Central memory CD8-positive, alpha-beta T cell (primary cell): ENCODE measurements at regions not wholly inside any gene's neighbourhood (a gene's known extent, or its start where the extent isn't known, plus 50 kb on each side); places are given as distances from the start of the nearest gene placed in this dataset.
"Not testable (repeated sequence)": the region's sequence is repeated elsewhere in the genome, so short reads cannot be mapped to it uniquely, and the experiment has no call there.

ENCODE experiments used
- ATAC-seq: fragments of 150-1000 bp; cut with Tn5 transposase; replicated peaks from 2 replicates; pipeline ENCODE4 v1.10.0; 2022; ENCODE audit warnings: mild to moderate bottlenecking, moderate FRiP score, moderate number of reproducible peaks; ENCODE audit not compliant: poor library complexity, severe bottlenecking; ENCODE audit errors: extremely low read depth
- DNase-seq, 2 donors: peaks; one replicate each; pipeline ENCODE4 v3.0.0; 2021; ENCODE audit warnings: low spot score in 2 of 2
- H3K27ac Mint-ChIP-seq: one replicate; pipeline ENCODE4 v1.8.0; 2022; ENCODE audit warnings: low read depth, mild to moderate bottlenecking, moderate library complexity, mixed read lengths
- H3K27me3 Mint-ChIP-seq: one replicate; pipeline ENCODE4 v1.8.0; 2022; ENCODE audit warnings: mixed read lengths
- H3K36me3 Mint-ChIP-seq: one replicate; pipeline ENCODE4 v1.8.0; 2022; ENCODE audit warnings: mild to moderate bottlenecking, moderate library complexity, mixed read lengths; ENCODE audit not compliant: insufficient read depth
- H3K4me1 Mint-ChIP-seq: one replicate; pipeline ENCODE4 v1.8.0; 2022; ENCODE audit warnings: mixed read lengths
- H3K4me3 Mint-ChIP-seq: one replicate; pipeline ENCODE4 v1.8.0; 2022; ENCODE audit warnings: mild to moderate bottlenecking, moderate library complexity, mixed read lengths
- H3K9me3 Mint-ChIP-seq: one replicate; pipeline ENCODE4 v1.8.0; 2022; ENCODE audit warnings: mixed read lengths

- DNase-seq = no peak
- peaks cover 2% of the 10 kb centered on the region for H3K36me3 Mint-ChIP-seq
- no peak overlapping the region for H3K27ac Mint-ChIP-seq
- ATAC-seq = no peak
- H3K9me3 Mint-ChIP-seq = peaks cover 10% of the 10 kb centered on the region
- no peaks in the 10 kb centered on the region for H3K4me1 Mint-ChIP-seq
- no peaks in the 10 kb centered on the region for H3K27me3 Mint-ChIP-seq
- no peak overlapping the region for H3K4me3 Mint-ChIP-seq
These were observed 479.2 kb downstream of the RPS29 start for GRCh38 chr14:49106741-49107667.

GRCh38 chr14:49105956-49106355 lies 480.2 kb downstream of the RPS29 start:
- no peak for ATAC-seq
- peaks cover 6% of the 10 kb centered on the region for H3K9me3 Mint-ChIP-seq
- H3K4me3 Mint-ChIP-seq = no peak overlapping the region
- no peak for DNase-seq
- no peaks in the 10 kb centered on the region for H3K27me3 Mint-ChIP-seq
- H3K27ac Mint-ChIP-seq = no peak overlapping the region
- H3K36me3 Mint-ChIP-seq = peaks cover 2% of the 10 kb centered on the region
- no peaks in the 10 kb centered on the region for H3K4me1 Mint-ChIP-seq

- Mint-ChIP-seq H3K36me3 (peaks cover 2% of the 10 kb centered on the region), H3K27me3 (no peaks in the 10 kb centered on the region), H3K4me3 (no peak overlapping the region), H3K9me3 (peaks cover 6% of the 10 kb centered on the region), H3K4me1 (no peaks in the 10 kb centered on the region), H3K27ac (no peak overlapping the region)
- ATAC-seq (no peak), DNase-seq (no peak)
These were observed 480.7 kb downstream of the RPS29 start for GRCh38 chr14:49105512-49105911.

- Mint-ChIP-seq H3K4me1 (no peaks in the 10 kb centered on the region), H3K4me3 (no peak overlapping the region), H3K27ac (no peak overlapping the region), H3K9me3 (no peaks in the 10 kb centered on the region), H3K36me3 (no peaks in the 10 kb centered on the region), H3K27me3 (no peaks in the 10 kb centered on the region)
- no peak for ATAC-seq
- no peak for DNase-seq
These were observed 493.8 kb downstream of the RPS29 start for GRCh38 chr14:49092345-49092744.

- Mint-ChIP-seq H3K4me3 (no peak overlapping the region), H3K36me3 (no peaks in the 10 kb centered on the region), H3K27me3 (no peaks in the 10 kb centered on the region), H3K9me3 (no peaks in the 10 kb centered on the region), H3K4me1 (no peaks in the 10 kb centered on the region), H3K27ac (no peak overlapping the region)
- ATAC-seq (no peak), DNase-seq (no peak)
These were observed 497.1 kb downstream of the RPS29 start for GRCh38 chr14:49089107-49089506.

GRCh38 chr14:49073292-49073691 lies 512.9 kb downstream of the RPS29 start:
- not testable (repeated sequence) for DNase-seq, H3K36me3 Mint-ChIP-seq, H3K27ac Mint-ChIP-seq, H3K4me3 Mint-ChIP-seq, ATAC-seq, H3K4me1 Mint-ChIP-seq, H3K27me3 Mint-ChIP-seq
- peaks cover 12% of the 10 kb centered on the region for H3K9me3 Mint-ChIP-seq

- H3K27ac Mint-ChIP-seq = no peak overlapping the region
- H3K27me3 Mint-ChIP-seq = no peaks in the 10 kb centered on the region
- peaks cover 11% of the 10 kb centered on the region for H3K9me3 Mint-ChIP-seq
These were observed 527.7 kb downstream of the RPS29 start for GRCh38 chr14:49058511-49058910.

GRCh38 chr14:49057838-49058510 lies 528.2 kb downstream of the RPS29 start:
- H3K36me3 Mint-ChIP-seq = no peaks in the 10 kb centered on the region
- H3K27ac Mint-ChIP-seq = no peak overlapping the region
- no peak for ATAC-seq
- H3K27me3 Mint-ChIP-seq = no peaks in the 10 kb centered on the region
- H3K9me3 Mint-ChIP-seq = peaks cover 8% of the 10 kb centered on the region
- H3K4me3 Mint-ChIP-seq = no peak overlapping the region
- DNase-seq = no peak
- no peaks in the 10 kb centered on the region for H3K4me1 Mint-ChIP-seq

More at GRCh38 chr14:49058511-49058910, 527.7 kb downstream of the RPS29 start:
- H3K4me1 Mint-ChIP-seq = no peaks in the 10 kb centered on the region
- no peak overlapping the region for H3K4me3 Mint-ChIP-seq
- ATAC-seq (no peak), DNase-seq (no peak)
- H3K36me3 Mint-ChIP-seq = no peaks in the 10 kb centered on the region

- Mint-ChIP-seq H3K9me3 (peaks cover 5% of the 10 kb centered on the region), H3K27ac (no peak overlapping the region), H3K4me3 (no peak overlapping the region), H3K36me3 (no peaks in the 10 kb centered on the region), H3K4me1 (no peaks in the 10 kb centered on the region), H3K27me3 (no peaks in the 10 kb centered on the region)
- DNase-seq (no peak), ATAC-seq (no peak)
These were observed 530.2 kb downstream of the RPS29 start for GRCh38 chr14:49056021-49056420.

GRCh38 chr14:49052521-49052920 lies 533.7 kb downstream of the RPS29 start:
- DNase-seq (no peak), ATAC-seq (no peak)
- no peaks in the 10 kb centered on the region for H3K4me1 Mint-ChIP-seq
- peaks cover 12% of the 10 kb centered on the region for H3K9me3 Mint-ChIP-seq
- peaks cover 2% of the 10 kb centered on the region for H3K36me3 Mint-ChIP-seq
- H3K4me3 Mint-ChIP-seq = no peak overlapping the region
- no peaks in the 10 kb centered on the region for H3K27me3 Mint-ChIP-seq
- no peak overlapping the region for H3K27ac Mint-ChIP-seq

- Mint-ChIP-seq H3K27me3 (no peaks in the 10 kb centered on the region), H3K4me3 (no peak overlapping the region), H3K4me1 (no peaks in the 10 kb centered on the region), H3K9me3 (peaks cover 8% of the 10 kb centered on the region), H3K36me3 (peaks cover 2% of the 10 kb centered on the region), H3K27ac (no peak overlapping the region)
- ATAC-seq (no peak), DNase-seq (no peak)
These were observed 534.7 kb downstream of the RPS29 start for GRCh38 chr14:49051328-49052060.

GRCh38 chr14:49050822-49051221 lies 535.4 kb downstream of the RPS29 start:
- H3K9me3 Mint-ChIP-seq = peaks cover 8% of the 10 kb centered on the region
- ATAC-seq (no peak), DNase-seq (no peak)
- H3K36me3 Mint-ChIP-seq = peaks cover 2% of the 10 kb centered on the region
- no peak overlapping the region for H3K4me3 Mint-ChIP-seq
- H3K4me1 Mint-ChIP-seq = no peaks in the 10 kb centered on the region
- no peaks in the 10 kb centered on the region for H3K27me3 Mint-ChIP-seq
- no peak overlapping the region for H3K27ac Mint-ChIP-seq
